ENCODE measurements at regions not wholly inside any gene's neighbourhood (a gene's known extent, or its start where the extent isn't known, plus 50 kb on each side); places are given as distances from the start of the nearest gene placed in this dataset.

DNA sequence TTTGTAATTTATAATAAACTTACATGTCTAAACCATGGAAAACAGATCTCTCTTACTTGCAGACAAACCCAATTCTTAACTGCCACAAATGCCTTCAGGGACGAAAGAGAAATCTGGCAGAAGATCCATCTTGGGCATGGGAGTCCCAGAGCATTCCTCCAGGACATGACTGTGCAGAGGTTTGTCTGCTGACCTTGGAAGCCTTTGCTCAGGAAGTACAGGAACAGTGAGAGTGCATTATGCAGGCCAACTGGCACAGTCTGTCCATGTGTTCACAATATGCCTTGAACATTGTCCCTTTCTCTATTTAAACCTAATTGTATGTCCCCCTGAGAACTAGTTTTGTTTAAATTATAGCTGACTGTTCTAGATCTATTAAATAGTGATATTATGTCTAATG lies 467.1 kb downstream of the ATP23 start:
- H2BK120ac ChIP-seq (ENCODE audit: low read depth, low read length), result no peak overlapping the region
- no peak overlapping the region for H4K8ac ChIP-seq (ENCODE audit: low read depth in 2 of 2, low read length in 2 of 2)
- dilution Hi-C loops (cut with HindIII; ENCODE audit: low sequenced_read_pairs, unreplicated experiment), result no loop called here
- ATAC-seq (ENCODE audit: low read depth) (peak; percentile 48; the same call in 1 of the 2 replicates), DNase-seq (peak; percentile 31)
- H4K91ac ChIP-seq (ENCODE audit: insufficient read depth, low read depth, low read length), result no peak overlapping the region
- in situ Hi-C loops (cut with MboI; ENCODE audit: low sequenced_read_pairs), result no loop called here
- H3K56ac ChIP-seq (ENCODE audit: extremely low read depth, insufficient read depth, low read length), result no peak overlapping the region
- CTCF ChIA-PET, result no interaction called here
- H3K9me3 ChIP-seq (ENCODE audit: control insufficient read depth, insufficient read depth, low read length), result no peaks in the 10 kb centered on the region
- H2BK5ac ChIP-seq (ENCODE audit: low read depth, low read length, poor library complexity, severe bottlenecking), result no peak overlapping the region
- no peak overlapping the region for H3K4ac ChIP-seq (ENCODE audit: low read depth, low read length)
- H4K5ac ChIP-seq (ENCODE audit: low read depth, low read length), result no peak overlapping the region
- TF ChIP-seq CTCF (conservative IDR thresholded peaks at IDR 0.05; ENCODE audit: low read depth, low read length) (no peak), CEBPB (IDR thresholded peaks at IDR 0.05; ENCODE audit: low read depth, low read length) (no peak), BHLHE40 (IDR thresholded peaks at IDR 0.05; ENCODE audit: low read depth, low read length) (no peak), RAD21 (IDR thresholded peaks at IDR 0.05; ENCODE audit: low read length) (no peak), RCOR1 (IDR thresholded peaks at IDR 0.05; ENCODE audit: insufficient replicate concordance, low read length) (no peak), MAFK (IDR thresholded peaks at IDR 0.05; ENCODE audit: low read depth, low read length) (no peak), NFE2L2 (IDR thresholded peaks at IDR 0.05; ENCODE audit: low read depth, low read length) (no peak), SMC3 (IDR thresholded peaks at IDR 0.05; ENCODE audit: low read depth, low read length) (no peak), FOS (IDR thresholded peaks at IDR 0.05; ENCODE audit: low read depth, low read length) (no peak), USF2 (IDR thresholded peaks at IDR 0.05; ENCODE audit: low read depth, low read length) (no peak), POLR2A (IDR thresholded peaks at IDR 0.05; ENCODE audit: low read depth, low read length) (no peak), MXI1 (IDR thresholded peaks at IDR 0.05; ENCODE audit: borderline replicate concordance, low read depth, low read length) (no peak), CHD1 (IDR thresholded peaks at IDR 0.05; ENCODE audit: low read depth, low read length) (no peak), RFX5 (IDR thresholded peaks at IDR 0.05; ENCODE audit: low read depth, low read length) (no peak)
- TF ChIP-seq, protein P1, sequence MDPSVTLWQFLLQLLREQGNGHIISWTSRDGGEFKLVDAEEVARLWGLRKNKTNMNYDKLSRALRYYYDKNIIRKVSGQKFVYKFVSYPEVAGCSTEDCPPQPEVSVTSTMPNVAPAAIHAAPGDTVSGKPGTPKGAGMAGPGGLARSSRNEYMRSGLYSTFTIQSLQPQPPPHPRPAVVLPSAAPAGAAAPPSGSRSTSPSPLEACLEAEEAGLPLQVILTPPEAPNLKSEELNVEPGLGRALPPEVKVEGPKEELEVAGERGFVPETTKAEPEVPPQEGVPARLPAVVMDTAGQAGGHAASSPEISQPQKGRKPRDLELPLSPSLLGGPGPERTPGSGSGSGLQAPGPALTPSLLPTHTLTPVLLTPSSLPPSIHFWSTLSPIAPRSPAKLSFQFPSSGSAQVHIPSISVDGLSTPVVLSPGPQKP (IDR thresholded peaks at IDR 0.05; ENCODE audit: borderline replicate concordance, low read depth, low read length), result no peak
- BruUV-seq (replicated peaks), result no TSS peak
- POLR2A ChIA-PET (ENCODE audit: unreplicated experiment), result no interaction called here
- peaks cover 3% of the 10 kb centered on the region; the same call in 1 of the 2 replicates for H3K4me1 ChIP-seq (ENCODE audit: control insufficient read depth, insufficient read depth, low read length)
- intact Hi-C loops (cut with micrococcal nuclease), result loop anchor here (5.0 kb wide), 1 partner anchor 36 kb away; no protein-coding TSS in a partner anchor
- H2AK9ac ChIP-seq (replicated peaks; ENCODE audit: low read depth, low read length, poor library complexity), result no peak overlapping the region
- H2BK20ac ChIP-seq (ENCODE audit: low read depth, low read length), result no peak overlapping the region
- H3K18ac ChIP-seq (ENCODE audit: low read depth, low read length), result no peak overlapping the region
- peak overlapping the region; percentile 20; the same call in 1 of the 2 replicates for H3K14ac ChIP-seq (replicated peaks; ENCODE audit: low read depth, low read length)
- no peak overlapping the region for H2AK5ac ChIP-seq (ENCODE audit: low read depth, low read length)
- H2BK15ac ChIP-seq (ENCODE audit: low read depth, low read length), result no peak overlapping the region
- no peak overlapping the region for H3K27ac ChIP-seq (ENCODE audit: insufficient read depth, low read length)
- WGBS, 2 experiments (ENCODE audit: extremely low coverage in 2 of 2, insufficient read length in 1 of 2), result 25% methylated on average over 1 of the region's 1 CpG; no CpG with 5 or more reads in 1 of the 2 experiments
- H3K9ac ChIP-seq (ENCODE audit: low read depth, low read length), result no peak overlapping the region
- no peaks in the 10 kb centered on the region for H4K20me1 ChIP-seq (ENCODE audit: insufficient read depth, low read length)
- no peak overlapping the region for H3K4me2 ChIP-seq (ENCODE audit: low read depth, low read length)
- H2AFZ ChIP-seq (replicated peaks; ENCODE audit: low read length, poor library complexity), result no peak overlapping the region
- H3K36me3 ChIP-seq (ENCODE audit: control insufficient read depth, insufficient read depth, low read length), result no peaks in the 10 kb centered on the region
- no peaks in the 10 kb centered on the region for H3K79me1 ChIP-seq (ENCODE audit: low read depth in 1 of 2, low read length in 2 of 2)
- no peaks in the 10 kb centered on the region for H3K27me3 ChIP-seq (ENCODE audit: control insufficient read depth, insufficient read depth, low read length)
- H3K23ac ChIP-seq (ENCODE audit: low read depth, low read length), result no peak overlapping the region
- H3K9me1 ChIP-seq (ENCODE audit: insufficient read depth, low read length), result no peaks in the 10 kb centered on the region
- H3K4me3 ChIP-seq (ENCODE audit: insufficient read depth, low read depth, low read length), result no peak overlapping the region
